ENCODE measurements at regions not wholly inside any gene's neighbourhood (a gene's known extent, or its start where the extent isn't known, plus 50 kb on each side); places are given as distances from the start of the nearest gene placed in this dataset.
"Not testable (repeated sequence)": the region's sequence is repeated elsewhere in the genome, so short reads cannot be mapped to it uniquely, and the experiment has no call there.

DNA sequence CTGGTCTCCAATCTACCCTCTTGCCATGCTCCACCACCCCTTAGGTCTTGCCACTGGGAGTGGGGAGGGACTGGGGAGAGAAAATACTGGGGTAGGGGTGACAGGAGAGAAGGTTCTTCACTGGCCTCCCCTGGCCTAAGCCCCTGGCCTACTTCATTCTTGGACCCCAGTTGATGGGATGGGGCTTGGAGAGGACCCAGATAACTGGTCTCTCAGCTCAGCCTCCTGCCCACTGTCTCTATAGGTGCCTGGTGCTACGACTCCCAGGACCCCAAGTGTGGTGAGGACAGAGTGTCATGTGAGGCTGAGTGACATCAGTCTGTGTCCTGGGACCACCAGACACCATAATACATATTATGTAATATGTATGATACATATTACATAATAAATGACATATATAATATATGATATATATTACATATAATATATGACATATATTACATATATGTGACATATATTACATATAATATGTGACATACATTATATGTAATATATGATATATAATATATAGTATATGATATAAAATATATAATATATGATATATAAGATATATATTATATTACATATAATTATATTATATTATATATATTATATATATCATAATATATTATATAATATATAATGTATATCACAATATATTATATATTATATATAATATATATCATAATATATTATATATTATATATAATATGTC, 85.1 kb downstream of the USP18 start:
- not testable (repeated sequence) for H3K27me3 Mint-ChIP-seq, H3K4me1 Mint-ChIP-seq
- peak; percentile 66 for DNase-seq

GRCh38 chr22:18237402-18237801, 87.4 kb downstream of the USP18 start:
- H3K36me3 Mint-ChIP-seq (ENCODE audit: low read depth); intact Hi-C loops (cut with micrococcal nuclease): not testable (repeated sequence)

More for the DNA sequence above, 85.1 kb downstream of the USP18 start:
- H3K36me3 Mint-ChIP-seq (ENCODE audit: low read depth); intact Hi-C loops (cut with micrococcal nuclease); H3K4me3 Mint-ChIP-seq; H3K27ac Mint-ChIP-seq; H3K9me3 Mint-ChIP-seq: not testable (repeated sequence)

More at GRCh38 chr22:18237402-18237801, 87.4 kb downstream of the USP18 start:
- H3K9me3 Mint-ChIP-seq, H3K27me3 Mint-ChIP-seq, H3K27ac Mint-ChIP-seq, H3K4me1 Mint-ChIP-seq, H3K4me3 Mint-ChIP-seq: not testable (repeated sequence)
- DNase-seq = peak; percentile 42

Data from activated CD4-positive, alpha-beta T cell treated with anti-CD3 and anti-CD28 coated beads, Interleukin-2, amount 10 ng/mL, durations not matched to agents 24 days and 14 days (primary cell).